ENCODE measurements at regions not wholly inside any gene's neighbourhood (a gene's known extent, or its start where the extent isn't known, plus 50 kb on each side); places are given as distances from the start of the nearest gene placed in this dataset.

- no peaks in the 10 kb centered on the region for H3K79me2 ChIP-seq (ENCODE audit: insufficient read depth, low read length)
- no peaks in the 10 kb centered on the region for H3K9me3 ChIP-seq (ENCODE audit: insufficient read depth, low read length)
Measured at GRCh38 chr5:164266571-164266970, 761.2 kb downstream of the MAT2B start.

GRCh38 chr5:164277720-164278119 lies 772.3 kb downstream of the MAT2B start:
- no peaks in the 10 kb centered on the region for H3K79me2 ChIP-seq (ENCODE audit: insufficient read depth, low read length)
- no peaks in the 10 kb centered on the region for H3K9me2 ChIP-seq (replicated peaks; ENCODE audit: insufficient read depth, low read length)
- H3K9ac ChIP-seq (ENCODE audit: low read length) = no peak overlapping the region
- H2AFZ ChIP-seq (ENCODE audit: low read depth, low read length, severe bottlenecking) = no peak overlapping the region
- H3K9me3 ChIP-seq (ENCODE audit: insufficient read depth, low read length) = no peaks in the 10 kb centered on the region
- no peaks in the 10 kb centered on the region; the same call in 1 of the 2 replicates for H3K27me3 ChIP-seq (ENCODE audit: low read length)
- no peaks in the 10 kb centered on the region for H3K36me3 ChIP-seq (ENCODE audit: low read length)
- H4K20me1 ChIP-seq (ENCODE audit: low read depth, low read length) = no peaks in the 10 kb centered on the region
- no peak overlapping the region for H3K4me3 ChIP-seq (ENCODE audit: insufficient read depth, low read length, poor library complexity, severe bottlenecking)
- H3K27ac ChIP-seq (ENCODE audit: low read depth, low read length) = no peak overlapping the region
- TF ChIP-seq CTCF (IDR thresholded peaks at IDR 0.05; ENCODE audit: insufficient read depth, low read length, poor library complexity, severe bottlenecking) (no peak), EZH2phosphoT487 (conservative IDR thresholded peaks at IDR 0.05; ENCODE audit: low read length) (no peak)
- no peak overlapping the region for H3K4me2 ChIP-seq (ENCODE audit: low read depth, low read length, poor library complexity, severe bottlenecking)
- H3F3A ChIP-seq (ENCODE audit: insufficient read depth) = no peaks in the 10 kb centered on the region

More at GRCh38 chr5:164266571-164266970, 761.2 kb downstream of the MAT2B start:
- H3F3A ChIP-seq (ENCODE audit: insufficient read depth) = no peaks in the 10 kb centered on the region
- H3K36me3 ChIP-seq (ENCODE audit: low read length) = no peaks in the 10 kb centered on the region
- no peaks in the 10 kb centered on the region for H3K27me3 ChIP-seq (ENCODE audit: low read length)
- no peak overlapping the region for H3K4me2 ChIP-seq (ENCODE audit: low read depth, low read length, poor library complexity, severe bottlenecking)
- no peak overlapping the region for H3K4me3 ChIP-seq (ENCODE audit: insufficient read depth, low read length, poor library complexity, severe bottlenecking)
- H4K20me1 ChIP-seq (ENCODE audit: low read depth, low read length) = no peaks in the 10 kb centered on the region
- no peak overlapping the region for H2AFZ ChIP-seq (ENCODE audit: low read depth, low read length, severe bottlenecking)
- no peak overlapping the region for H3K27ac ChIP-seq (ENCODE audit: low read depth, low read length)
- no peaks in the 10 kb centered on the region for H3K9me2 ChIP-seq (replicated peaks; ENCODE audit: insufficient read depth, low read length)
- no peak overlapping the region for H3K9ac ChIP-seq (ENCODE audit: low read length)
- TF ChIP-seq EZH2phosphoT487 (conservative IDR thresholded peaks at IDR 0.05; ENCODE audit: low read length) = no peak
- TF ChIP-seq CTCF (IDR thresholded peaks at IDR 0.05; ENCODE audit: insufficient read depth, low read length, poor library complexity, severe bottlenecking) = no peak

- Histone ChIP-seq H3F3A (ENCODE audit: insufficient read depth) (no peaks in the 10 kb centered on the region), H3K9me3 (ENCODE audit: insufficient read depth, low read length) (no peaks in the 10 kb centered on the region), H3K9me2 (replicated peaks; ENCODE audit: insufficient read depth, low read length) (no peaks in the 10 kb centered on the region), H3K4me3 (ENCODE audit: insufficient read depth, low read length, poor library complexity, severe bottlenecking) (no peak overlapping the region), H4K20me1 (ENCODE audit: low read depth, low read length) (no peaks in the 10 kb centered on the region), H3K9ac (ENCODE audit: low read length) (no peak overlapping the region), H3K27me3 (ENCODE audit: low read length) (no peaks in the 10 kb centered on the region), H2AFZ (ENCODE audit: low read depth, low read length, severe bottlenecking) (no peak overlapping the region), H3K36me3 (ENCODE audit: low read length) (no peaks in the 10 kb centered on the region), H3K27ac (ENCODE audit: low read depth, low read length) (no peak overlapping the region), H3K79me2 (ENCODE audit: insufficient read depth, low read length) (no peaks in the 10 kb centered on the region), H3K4me2 (ENCODE audit: low read depth, low read length, poor library complexity, severe bottlenecking) (no peak overlapping the region)
- TF ChIP-seq CTCF (IDR thresholded peaks at IDR 0.05; ENCODE audit: insufficient read depth, low read length, poor library complexity, severe bottlenecking) = no peak
- no peak for TF ChIP-seq EZH2phosphoT487 (conservative IDR thresholded peaks at IDR 0.05; ENCODE audit: low read length)
Measured at GRCh38 chr5:164289526-164289925, 784.1 kb downstream of the MAT2B start.

All from SU-DHL-6 (cell line).